ENCODE measurements at regions not wholly inside any gene's neighbourhood (a gene's known extent, or its start where the extent isn't known, plus 50 kb on each side); places are given as distances from the start of the nearest gene placed in this dataset.

DNA sequence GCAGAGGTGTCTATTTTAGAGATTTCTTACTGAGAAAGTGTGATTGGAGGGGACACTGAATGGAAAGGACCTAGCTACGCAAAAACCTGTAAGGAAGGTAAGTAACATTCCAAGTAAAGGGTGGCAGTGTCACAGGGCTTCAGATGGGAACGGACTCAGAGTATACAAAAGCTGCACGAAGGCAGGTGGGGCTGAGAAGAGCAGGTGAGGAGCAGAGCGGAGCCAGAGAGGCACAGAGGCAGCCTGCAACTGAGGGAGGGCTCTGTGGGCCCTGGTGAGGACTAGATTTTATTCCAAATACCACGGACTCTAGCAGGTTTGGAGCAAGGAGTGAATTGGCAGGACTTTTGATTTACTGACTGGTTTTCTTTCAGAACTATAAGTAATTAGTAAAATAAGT lies 331.3 kb upstream of the PKDCC start:
- no peak for DNase-seq (ENCODE audit: low spot score)
- CTCF ChIA-PET, result no interaction called here

DNA sequence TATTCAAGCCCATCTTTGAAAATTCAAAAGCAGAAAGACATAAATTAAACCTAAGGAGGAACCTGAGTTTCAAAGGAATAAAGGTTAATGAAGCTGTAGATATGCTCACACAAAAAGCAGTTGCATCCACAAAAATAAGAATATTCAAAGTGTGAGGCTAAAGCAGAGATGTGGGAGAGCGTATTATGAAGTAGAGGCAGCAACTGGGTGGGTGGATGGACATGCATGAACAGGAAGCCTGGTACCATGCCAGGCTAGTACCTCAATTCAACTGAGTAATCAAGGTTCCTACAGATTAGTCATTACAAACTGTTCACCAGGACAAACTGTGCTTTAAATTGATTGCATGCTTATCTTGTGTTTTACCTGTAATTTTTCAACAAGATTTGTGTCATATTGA lies 330.0 kb upstream of the PKDCC start:
- Histone ChIP-seq H3K4me1 (ENCODE audit: insufficient read depth, low read length, poor library complexity, severe bottlenecking) (no peaks in the 10 kb centered on the region), H3K27ac (ENCODE audit: low read depth, low read length, poor library complexity, severe bottlenecking) (no peak overlapping the region), H3K9me3 (ENCODE audit: low read depth, low read length, poor library complexity, severe bottlenecking) (no peaks in the 10 kb centered on the region), H3K36me3 (ENCODE audit: insufficient read depth, low read length, poor library complexity, severe bottlenecking) (no peaks in the 10 kb centered on the region), H3K27me3 (replicated peaks; ENCODE audit: insufficient read depth, low read depth, low read length, poor library complexity) (no peaks in the 10 kb centered on the region), H3K4me3 (ENCODE audit: low read depth, low read length, poor library complexity, severe bottlenecking) (no peak overlapping the region)
- DNase-seq (ENCODE audit: low spot score), result peak; percentile 11
- TF ChIP-seq, protein P1, sequence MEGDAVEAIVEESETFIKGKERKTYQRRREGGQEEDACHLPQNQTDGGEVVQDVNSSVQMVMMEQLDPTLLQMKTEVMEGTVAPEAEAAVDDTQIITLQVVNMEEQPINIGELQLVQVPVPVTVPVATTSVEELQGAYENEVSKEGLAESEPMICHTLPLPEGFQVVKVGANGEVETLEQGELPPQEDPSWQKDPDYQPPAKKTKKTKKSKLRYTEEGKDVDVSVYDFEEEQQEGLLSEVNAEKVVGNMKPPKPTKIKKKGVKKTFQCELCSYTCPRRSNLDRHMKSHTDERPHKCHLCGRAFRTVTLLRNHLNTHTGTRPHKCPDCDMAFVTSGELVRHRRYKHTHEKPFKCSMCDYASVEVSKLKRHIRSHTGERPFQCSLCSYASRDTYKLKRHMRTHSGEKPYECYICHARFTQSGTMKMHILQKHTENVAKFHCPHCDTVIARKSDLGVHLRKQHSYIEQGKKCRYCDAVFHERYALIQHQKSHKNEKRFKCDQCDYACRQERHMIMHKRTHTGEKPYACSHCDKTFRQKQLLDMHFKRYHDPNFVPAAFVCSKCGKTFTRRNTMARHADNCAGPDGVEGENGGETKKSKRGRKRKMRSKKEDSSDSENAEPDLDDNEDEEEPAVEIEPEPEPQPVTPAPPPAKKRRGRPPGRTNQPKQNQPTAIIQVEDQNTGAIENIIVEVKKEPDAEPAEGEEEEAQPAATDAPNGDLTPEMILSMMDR (conservative IDR thresholded peaks at IDR 0.05; ENCODE audit: low read depth, low read length), result no peak
- no peak for TF ChIP-seq EZH2 (IDR thresholded peaks at IDR 0.05; ENCODE audit: borderline replicate concordance, low read depth, low read length, poor library complexity, severe bottlenecking)
- CTCF ChIA-PET, result no interaction called here
- no TSS peak for BruUV-seq (replicated peaks)
- POLR2A ChIA-PET (ENCODE audit: low non-redundant PET), result no interaction called here
- intact Hi-C loops (cut with micrococcal nuclease; ENCODE audit: unreplicated experiment), result no loop called here

More for the DNA sequence above, 331.3 kb upstream of the PKDCC start:
- H3K27ac ChIP-seq (ENCODE audit: low read depth, low read length, poor library complexity, severe bottlenecking), result no peak overlapping the region
- no peaks in the 10 kb centered on the region for H3K27me3 ChIP-seq (replicated peaks; ENCODE audit: insufficient read depth, low read depth, low read length, poor library complexity)
- no peaks in the 10 kb centered on the region for H3K4me1 ChIP-seq (ENCODE audit: insufficient read depth, low read length, poor library complexity, severe bottlenecking)
- no peak overlapping the region for H3K4me3 ChIP-seq (ENCODE audit: low read depth, low read length, poor library complexity, severe bottlenecking)
- BruUV-seq (replicated peaks), result no TSS peak
- H3K9me3 ChIP-seq (ENCODE audit: low read depth, low read length, poor library complexity, severe bottlenecking), result no peaks in the 10 kb centered on the region
- TF ChIP-seq, protein P1 (conservative IDR thresholded peaks at IDR 0.05; ENCODE audit: low read depth, low read length), result no peak
- TF ChIP-seq EZH2 (IDR thresholded peaks at IDR 0.05; ENCODE audit: borderline replicate concordance, low read depth, low read length, poor library complexity, severe bottlenecking), result no peak
- POLR2A ChIA-PET (ENCODE audit: low non-redundant PET), result no interaction called here
- H3K36me3 ChIP-seq (ENCODE audit: insufficient read depth, low read length, poor library complexity, severe bottlenecking), result no peaks in the 10 kb centered on the region
- intact Hi-C loops (cut with micrococcal nuclease; ENCODE audit: unreplicated experiment), result no loop called here

DNA sequence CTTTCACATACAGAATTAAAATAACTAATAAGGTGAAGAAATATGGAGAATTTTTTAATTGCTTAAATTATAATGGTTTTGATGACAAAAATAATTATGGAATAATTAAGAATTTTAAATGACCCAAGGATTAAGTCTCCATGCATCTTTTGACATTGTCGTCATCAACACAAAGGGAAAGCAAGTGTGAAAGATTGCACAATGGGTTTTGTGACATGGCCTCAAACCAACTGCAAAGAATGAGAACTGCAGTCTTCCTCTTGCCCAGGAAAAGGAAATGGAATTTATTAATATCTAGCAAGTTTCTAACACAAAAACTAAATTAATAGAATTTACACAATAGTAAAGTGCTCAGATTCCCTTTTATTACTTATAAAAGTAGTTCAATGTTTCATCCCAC lies 329.1 kb upstream of the PKDCC start:
- CTCF ChIA-PET, result no interaction called here
- POLR2A ChIA-PET (ENCODE audit: low non-redundant PET), result no interaction called here
- Histone ChIP-seq H3K27me3 (replicated peaks; ENCODE audit: insufficient read depth, low read depth, low read length, poor library complexity) (no peaks in the 10 kb centered on the region), H3K9me3 (ENCODE audit: low read depth, low read length, poor library complexity, severe bottlenecking) (no peaks in the 10 kb centered on the region), H3K27ac (ENCODE audit: low read depth, low read length, poor library complexity, severe bottlenecking) (no peak overlapping the region), H3K4me3 (ENCODE audit: low read depth, low read length, poor library complexity, severe bottlenecking) (no peak overlapping the region), H3K4me1 (ENCODE audit: insufficient read depth, low read length, poor library complexity, severe bottlenecking) (no peaks in the 10 kb centered on the region), H3K36me3 (ENCODE audit: insufficient read depth, low read length, poor library complexity, severe bottlenecking) (no peaks in the 10 kb centered on the region)
- TF ChIP-seq EZH2 (IDR thresholded peaks at IDR 0.05; ENCODE audit: borderline replicate concordance, low read depth, low read length, poor library complexity, severe bottlenecking), result no peak
- TF ChIP-seq, protein P1 (conservative IDR thresholded peaks at IDR 0.05; ENCODE audit: low read depth, low read length), result no peak
- DNase-seq (ENCODE audit: low spot score), result no peak
- no TSS peak for BruUV-seq (replicated peaks)
- intact Hi-C loops (cut with micrococcal nuclease; ENCODE audit: unreplicated experiment), result no loop called here

All from A673 (cell line).